HEK293 (cell line): ENCODE measurements at regions not wholly inside any gene's neighbourhood (a gene's known extent, or its start where the extent isn't known, plus 50 kb on each side); places are given as distances from the start of the nearest gene placed in this dataset.

Experiments
- CTCF ChIA-PET: fragments of 350-600 bp; formaldehyde crosslinking; extraction: SDS; loops from one replicate; lab custom pipeline; 2021; ENCODE audit warnings: antibody characterized with exemption; lab: Yijun Ruan, JAX
- POLR2A ChIA-PET: fragments of 300-600 bp; formaldehyde crosslinking; extraction: SDS; loops from one replicate; lab custom pipeline; 2020; ENCODE audit warnings: antibody characterized with exemption, inconsistent platforms; lab: Yijun Ruan, JAX
- H3K27ac ChIP-seq: fragments of 200-500 bp; sonication (Bioruptor generic); 2 replicates; pipeline ENCODE4 v1.5.1; 2014; ENCODE audit warnings: low read depth, low read length, control low read depth, inconsistent platforms; ENCODE audit errors: extremely low read depth
- H3K36me3 ChIP-seq, 2 experiments: fragments of 200-500 bp in 1 of 2; sonication (Bioruptor generic) in 1 of 2; 1 replicate in 1 of 2; 2 replicates in 1 of 2; pipeline ENCODE4 v1.5.1; 2014 to 2017; ENCODE audit warnings: inconsistent platforms in 2 of 2, low read length in 2 of 2; ENCODE audit not compliant: control insufficient read depth in 2 of 2, insufficient read depth in 1 of 2
- H3K4me1 ChIP-seq: fragments of 200-500 bp; sonication (Bioruptor generic); 2 replicates; pipeline ENCODE4 v1.5.1; 2014; ENCODE audit warnings: mild to moderate bottlenecking, low read length, inconsistent platforms; ENCODE audit not compliant: control insufficient read depth, insufficient read depth
- H3K4me3 ChIP-seq: 2 replicates; pipeline ENCODE4 v1.5.1; 2011; ENCODE audit warnings: low read depth, mild to moderate bottlenecking, control low read depth, low read length, moderate library complexity
- H3K9me3 ChIP-seq: fragments of 200-500 bp; sonication (Bioruptor generic); 2 replicates; pipeline ENCODE4 v1.5.1; 2014; ENCODE audit warnings: low read depth, low read length, inconsistent platforms; ENCODE audit not compliant: control insufficient read depth, insufficient read depth
- HOXD13 ChIP-seq: sonication (generic); formaldehyde crosslinking; IDR thresholded peaks from 2 replicates; pipeline ENCODE4 v1.8.0; 2022; ENCODE audit warnings: missing genetic modification reagents, borderline replicate concordance
- SETDB1 ChIP-seq: IDR thresholded peaks from one replicate; pipeline ENCODE4 v1.6.1; 2017; ENCODE audit warnings: mild to moderate bottlenecking, low read length, moderate library complexity, mixed read lengths; ENCODE audit not compliant: insufficient read length
- TCF7L2 ChIP-seq: IDR thresholded peaks from 2 replicates; pipeline ENCODE4 v1.6.1; 2011; ENCODE audit warnings: low read depth, mild to moderate bottlenecking, inconsistent platforms, low read length, moderate library complexity, borderline replicate concordance
- TRIM28 ChIP-seq: IDR thresholded peaks from 2 replicates; pipeline ENCODE4 v1.6.1; 2011; ENCODE audit warnings: low read length, control low read depth, borderline replicate concordance
- YY2 ChIP-seq: fragments of 450-650 bp; formaldehyde crosslinking; IDR thresholded peaks from 2 replicates; pipeline ENCODE4 v1.5.1; 2016; ENCODE audit warnings: missing biosample characterization, missing genetic modification characterization
- ZNF341 ChIP-seq: fragments of 450-650 bp; formaldehyde crosslinking; IDR thresholded peaks from 2 replicates; pipeline ENCODE4; 2016; ENCODE audit warnings: low read depth, missing biosample characterization, missing genetic modification characterization
- ZNF354C ChIP-seq: fragments of 450-650 bp; formaldehyde crosslinking; IDR thresholded peaks from 2 replicates; pipeline ENCODE4 v1.5.1; 2016; ENCODE audit warnings: missing biosample characterization, missing genetic modification characterization, low read depth, borderline replicate concordance
- ZNF501 ChIP-seq: fragments of 450-650 bp; formaldehyde crosslinking; IDR thresholded peaks from 2 replicates; pipeline ENCODE4 v1.5.1; 2016; ENCODE audit warnings: missing biosample characterization, missing genetic modification characterization
- ZNF513 ChIP-seq: fragments of 450-650 bp; IDR thresholded peaks from 2 replicates; pipeline ENCODE4 v1.5.1; 2018; ENCODE audit warnings: missing biosample characterization, missing genetic modification characterization
- ZNF560 ChIP-seq: fragments of 450-650 bp; formaldehyde crosslinking; IDR thresholded peaks from 2 replicates; pipeline ENCODE4 v1.5.1; 2017; ENCODE audit warnings: missing biosample characterization, missing genetic modification characterization, borderline replicate concordance
- ZNF585B ChIP-seq: fragments of 450-650 bp; formaldehyde crosslinking; IDR thresholded peaks from 2 replicates; pipeline ENCODE4 v1.5.1; 2016; ENCODE audit warnings: missing biosample characterization, missing genetic modification characterization
- ZNF610 ChIP-seq: fragments of 450-650 bp; formaldehyde crosslinking; IDR thresholded peaks from 2 replicates; pipeline ENCODE4 v1.5.1; 2016; ENCODE audit warnings: missing biosample characterization, missing genetic modification characterization, borderline replicate concordance
- ZSCAN18 ChIP-seq: fragments of 450-650 bp; formaldehyde crosslinking; IDR thresholded peaks from 2 replicates; pipeline ENCODE4 v1.5.1; 2016; ENCODE audit warnings: missing biosample characterization, missing genetic modification characterization
- TF ChIP-seq, protein P1 (sequence below): fragments of 450-650 bp; formaldehyde crosslinking; IDR thresholded peaks from 2 replicates; pipeline ENCODE4 v1.5.1; 2016; ENCODE audit warnings: missing biosample characterization, missing genetic modification characterization

DNA sequence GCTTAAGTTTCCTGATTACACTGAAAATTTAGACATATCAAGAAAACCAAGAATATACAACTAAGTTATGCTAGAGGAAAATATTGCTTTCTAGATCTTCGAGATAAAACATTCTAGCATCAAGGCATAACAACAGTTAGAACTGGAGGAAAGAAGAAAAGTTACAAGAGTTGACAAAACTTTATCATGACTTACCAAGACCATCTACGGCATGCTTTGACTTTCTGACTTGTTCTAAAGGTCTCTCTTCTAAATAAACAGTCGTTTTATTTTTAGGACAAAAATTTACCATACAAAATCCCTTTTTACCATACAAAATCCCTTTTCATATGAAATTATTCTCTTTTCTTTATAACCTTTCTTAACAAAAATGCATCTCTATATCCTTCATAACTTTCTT lies 1110.1 kb upstream of the CDH10 start:
- Histone ChIP-seq H3K36me3 (no peaks in the 10 kb centered on the region), H3K9me3 (no peaks in the 10 kb centered on the region; the same call in 1 of the 2 replicates), H3K4me3 (no peak overlapping the region), H3K4me1 (no peaks in the 10 kb centered on the region)
- CTCF ChIA-PET = no interaction called here
- TF ChIP-seq ZNF610 (no peak), SETDB1 (peak; percentile 98), TRIM28 (peak; percentile 99)
- TF ChIP-seq, all 188 proteins: peak for 2
- no peak overlapping the region for H3K27ac ChIP-seq
- POLR2A ChIA-PET = no interaction called here

- Histone ChIP-seq H3K36me3 (no peaks in the 10 kb centered on the region), H3K9me3 (no peaks in the 10 kb centered on the region), H3K4me3 (no peak overlapping the region), H3K27ac (no peak overlapping the region), H3K4me1 (no peaks in the 10 kb centered on the region)
- CTCF ChIA-PET = no interaction called here
- no peak for TF ChIP-seq ZNF585B
- no peak for TF ChIP-seq ZNF354C (tag by site-specific recombination)
- no peak for TF ChIP-seq ZNF341 (tag by site-specific recombination)
- no peak for TF ChIP-seq ZNF501 (tag by site-specific recombination)
- TF ChIP-seq YY2 = no peak
- TF ChIP-seq ZNF560 (tag by site-specific recombination) = no peak
- POLR2A ChIA-PET = no interaction called here
Measured at GRCh38 chr5:25744908-25745307, 1100.1 kb upstream of the CDH10 start.

DNA sequence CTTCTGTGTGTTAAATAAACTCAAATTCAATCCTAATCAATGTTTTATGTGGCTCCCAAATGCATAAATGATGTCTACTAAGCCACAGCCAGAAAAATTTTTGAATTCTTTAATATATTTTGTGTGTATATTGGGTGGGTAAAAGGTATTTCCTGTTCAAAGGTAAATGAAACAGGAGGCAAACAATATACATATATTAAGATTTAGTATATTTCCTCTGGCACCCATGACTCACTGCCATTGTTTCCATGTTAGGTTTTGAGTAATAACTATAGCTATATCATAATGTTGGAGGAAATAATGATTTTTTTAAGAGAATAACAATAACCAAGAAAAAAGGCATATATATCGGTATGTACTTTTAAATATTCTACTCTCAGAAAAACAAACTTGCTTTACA lies 1071.9 kb upstream of the CDH10 start:
- no peaks in the 10 kb centered on the region for H3K4me1 ChIP-seq

More for the DNA sequence above, 1071.9 kb upstream of the CDH10 start:
- ChIA-PET CTCF (no interaction called here), POLR2A (no interaction called here)
- Histone ChIP-seq H3K36me3 (no peaks in the 10 kb centered on the region), H3K4me3 (no peak overlapping the region), H3K27ac (no peak overlapping the region), H3K9me3 (no peaks in the 10 kb centered on the region)
- TF ChIP-seq TCF7L2 = no peak
- TF ChIP-seq ZNF341 (tag by site-specific recombination) = no peak
- TF ChIP-seq ZNF513 = no peak
- no peak for TF ChIP-seq HOXD13 (CRISPR knock-in tag)
- TF ChIP-seq, protein P1, sequence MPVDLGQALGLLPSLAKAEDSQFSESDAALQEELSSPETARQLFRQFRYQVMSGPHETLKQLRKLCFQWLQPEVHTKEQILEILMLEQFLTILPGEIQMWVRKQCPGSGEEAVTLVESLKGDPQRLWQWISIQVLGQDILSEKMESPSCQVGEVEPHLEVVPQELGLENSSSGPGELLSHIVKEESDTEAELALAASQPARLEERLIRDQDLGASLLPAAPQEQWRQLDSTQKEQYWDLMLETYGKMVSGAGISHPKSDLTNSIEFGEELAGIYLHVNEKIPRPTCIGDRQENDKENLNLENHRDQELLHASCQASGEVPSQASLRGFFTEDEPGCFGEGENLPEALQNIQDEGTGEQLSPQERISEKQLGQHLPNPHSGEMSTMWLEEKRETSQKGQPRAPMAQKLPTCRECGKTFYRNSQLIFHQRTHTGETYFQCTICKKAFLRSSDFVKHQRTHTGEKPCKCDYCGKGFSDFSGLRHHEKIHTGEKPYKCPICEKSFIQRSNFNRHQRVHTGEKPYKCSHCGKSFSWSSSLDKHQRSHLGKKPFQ (tag by site-specific recombination) = no peak
- no peak for TF ChIP-seq ZSCAN18 (tag by site-specific recombination)
